K562 (cell line): ENCODE measurements at regions not wholly inside any gene's neighbourhood (a gene's known extent, or its start where the extent isn't known, plus 50 kb on each side); places are given as distances from the start of the nearest gene placed in this dataset.

Source experiments
- EZH2 ChIP-seq: IDR thresholded peaks from 2 replicates; pipeline ENCODE4 v1.6.1; 2012; ENCODE audit warnings: low read depth, mild to moderate bottlenecking, inconsistent platforms, low read length, borderline replicate concordance
- HES1 ChIP-seq: fragments of 450-650 bp; IDR thresholded peaks from 2 replicates; pipeline ENCODE4 v1.6.1; 2016; ENCODE audit warnings: low read depth, mild to moderate bottlenecking, moderate library complexity
- MAFG ChIP-seq: fragments of 450-650 bp; conservative IDR thresholded peaks from 2 replicates; pipeline ENCODE4 v1.6.1; 2016; ENCODE audit warnings: missing genetic modification characterization, missing compliant biosample characterization
- MAFK ChIP-seq: IDR thresholded peaks from 2 replicates; pipeline ENCODE4 v1.6.1; 2011; ENCODE audit warnings: low read length, improper control_type of control experiment
- MBD1 ChIP-seq: fragments of 250-450 bp; sonication (Bioruptor Pico); IDR thresholded peaks from 2 replicates; pipeline ENCODE4 v1.8.0; 2022; ENCODE audit warnings: inconsistent platforms
- MEF2D ChIP-seq: conservative IDR thresholded peaks from 2 replicates; pipeline ENCODE4 v1.6.1; 2016; ENCODE audit warnings: low read depth, missing genetic modification characterization, missing compliant biosample characterization
- PHF20 ChIP-seq: fragments of 450-650 bp; IDR thresholded peaks from 2 replicates; pipeline ENCODE4 v1.6.1; 2018; ENCODE audit not compliant: partially characterized antibody
- PRPF4 ChIP-seq: fragments of 200-400 bp; formaldehyde crosslinking; IDR thresholded peaks from one replicate; pipeline ENCODE4 v1.6.1; 2017; ENCODE audit warnings: low read length, low read depth, mild to moderate bottlenecking; ENCODE audit not compliant: insufficient read depth, poor library complexity, severe bottlenecking
- SMARCE1 ChIP-seq: fragments of 450-650 bp; IDR thresholded peaks from 2 replicates; pipeline ENCODE4 v1.7.1; 2016; ENCODE audit warnings: mild to moderate bottlenecking
- ZNF212 ChIP-seq: fragments of 450-650 bp; formaldehyde crosslinking; IDR thresholded peaks from 2 replicates; pipeline ENCODE4 v1.4.0; 2020; ENCODE audit warnings: mild to moderate bottlenecking
- ZNF253 ChIP-seq: fragments of 250-450 bp; sonication (Bioruptor Pico); conservative IDR thresholded peaks from 2 replicates; pipeline ENCODE4 v1.6.1; 2021; ENCODE audit warnings: mild to moderate bottlenecking
- ZNF316 ChIP-seq: fragments of 450-650 bp; IDR thresholded peaks from 2 replicates; pipeline ENCODE4 v1.6.1; 2016
- TF ChIP-seq, protein P1 (sequence below): fragments of 450-650 bp; formaldehyde crosslinking; conservative IDR thresholded peaks from 2 replicates; pipeline ENCODE4 v1.4.0; 2022; ENCODE audit warnings: mild to moderate bottlenecking, missing genetic modification characterization
- TF ChIP-seq, protein P2 (sequence below), 2 experiments: fragments of 450-650 bp in 1 of 2; sonication (generic) in 1 of 2; formaldehyde crosslinking in 1 of 2; IDR thresholded peaks in 1 of 2; conservative IDR thresholded peaks in 1 of 2; 2 replicates each; pipeline versions ENCODE4 v1.6.1 to v1.8.1; 2016 to 2023; ENCODE audit warnings: mild to moderate bottlenecking in 2 of 2, moderate library complexity in 2 of 2, inconsistent platforms in 1 of 2, missing genetic modification reagents in 1 of 2

- TF ChIP-seq HES1 (no peak), MAFG (peak; percentile 84), SMARCE1 (no peak), MBD1 (CRISPR knock-in tag) (no peak), MAFK (peak; percentile 74), ZNF253 (CRISPR knock-in tag) (no peak), MEF2D (tag) (no peak), PRPF4 (no peak), EZH2 (no peak), ZNF316 (peak; percentile 88), ZNF212 (no peak), PHF20 (no peak)
- TF ChIP-seq, protein P1, sequence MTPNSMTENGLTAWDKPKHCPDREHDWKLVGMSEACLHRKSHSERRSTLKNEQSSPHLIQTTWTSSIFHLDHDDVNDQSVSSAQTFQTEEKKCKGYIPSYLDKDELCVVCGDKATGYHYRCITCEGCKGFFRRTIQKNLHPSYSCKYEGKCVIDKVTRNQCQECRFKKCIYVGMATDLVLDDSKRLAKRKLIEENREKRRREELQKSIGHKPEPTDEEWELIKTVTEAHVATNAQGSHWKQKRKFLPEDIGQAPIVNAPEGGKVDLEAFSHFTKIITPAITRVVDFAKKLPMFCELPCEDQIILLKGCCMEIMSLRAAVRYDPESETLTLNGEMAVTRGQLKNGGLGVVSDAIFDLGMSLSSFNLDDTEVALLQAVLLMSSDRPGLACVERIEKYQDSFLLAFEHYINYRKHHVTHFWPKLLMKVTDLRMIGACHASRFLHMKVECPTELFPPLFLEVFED (CRISPR knock-in tag): no peak
- TF ChIP-seq, protein P2, sequence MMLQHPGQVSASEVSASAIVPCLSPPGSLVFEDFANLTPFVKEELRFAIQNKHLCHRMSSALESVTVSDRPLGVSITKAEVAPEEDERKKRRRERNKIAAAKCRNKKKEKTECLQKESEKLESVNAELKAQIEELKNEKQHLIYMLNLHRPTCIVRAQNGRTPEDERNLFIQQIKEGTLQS (IDR thresholded peaks at IDR 0.05): no peak
- TF ChIP-seq, protein P2 (CRISPR knock-in tag; conservative IDR thresholded peaks at IDR 0.05): no peak
- TF ChIP-seq, all 486 proteins: peak for 5
These were observed 550.3 kb downstream of the UTRN start (continued) for GRCh38 chr6:144835322-144835973.
